IMR-90 (cell line): ENCODE measurements at regions not wholly inside any gene's neighbourhood (a gene's known extent, or its start where the extent isn't known, plus 50 kb on each side); places are given as distances from the start of the nearest gene placed in this dataset.

Experiments used
- MAFK ChIP-seq: IDR thresholded peaks from 2 replicates; pipeline ENCODE4 v1.6.1; 2012; ENCODE audit warnings: low read depth, low read length, improper control_type of control experiment
- POLR2A ChIP-seq: IDR thresholded peaks from 2 replicates; pipeline ENCODE4 v1.6.1; 2012; ENCODE audit warnings: mild to moderate bottlenecking, low read depth, low read length
- RAD21 ChIP-seq: IDR thresholded peaks from 2 replicates; pipeline ENCODE4 v1.6.1; 2012; ENCODE audit warnings: low read length, improper control_type of control experiment

- no peak for TF ChIP-seq RAD21
- 0 out of 2 replicates have a peak, but pooled peaks have one; percentile 26 for TF ChIP-seq MAFK
- no peak for TF ChIP-seq POLR2A
Observed at GRCh38 chr6:55979526-55979925, 104.1 kb upstream of the BMP5 start.
